Natural killer cell (primary cell): ENCODE measurements at regions not wholly inside any gene's neighbourhood (a gene's known extent, or its start where the extent isn't known, plus 50 kb on each side); places are given as distances from the start of the nearest gene placed in this dataset.

Experiments
- ATAC-seq, 3 donors: fragments of 150-1000 bp in 2 of 3; fragments of 200-7000 bp in 1 of 3; cut with Tn5 transposase; 1 replicate in 1 of 3; 2 replicates in 2 of 3; pipeline ENCODE4 v1.10.0; 2021; ENCODE audit warnings: mild to moderate bottlenecking in 2 of 3, moderate library complexity in 2 of 3
- DNase-seq, 2 donors: peaks; one replicate each; pipeline versions ENCODE4 v3.0.0 to v3.0.0-alpha.2; 2013 to 2021; ENCODE audit warnings: mixed read lengths in 1 of 2
- H3K27ac ChIP-seq: one replicate; pipeline ENCODE4 v1.5.1; 2013; ENCODE audit warnings: mild to moderate bottlenecking, low read length
- H3K27me3 ChIP-seq: one replicate; pipeline ENCODE4 v1.6.1; 2013; ENCODE audit warnings: low read length; ENCODE audit not compliant: control insufficient read depth, insufficient read depth
- H3K36me3 ChIP-seq: one replicate; pipeline ENCODE4 v1.6.1; 2013; ENCODE audit warnings: low read length; ENCODE audit not compliant: control insufficient read depth, insufficient read depth
- H3K4me1 ChIP-seq: one replicate; pipeline ENCODE4 v1.6.1; 2013; ENCODE audit warnings: low read length; ENCODE audit not compliant: control insufficient read depth, insufficient read depth
- H3K4me3 ChIP-seq: one replicate; pipeline ENCODE4 v1.5.1; 2013; ENCODE audit warnings: low read length
- H3K9me3 ChIP-seq: one replicate; pipeline ENCODE4 v1.6.1; 2013; ENCODE audit warnings: low read length; ENCODE audit not compliant: control insufficient read depth, insufficient read depth
- H3K27ac Mint-ChIP-seq, 2 donors: one replicate each; pipeline ENCODE4 v1.8.0; 2022; ENCODE audit warnings: mild to moderate bottlenecking in 2 of 2, mixed read lengths in 2 of 2, moderate library complexity in 1 of 2
- H3K27me3 Mint-ChIP-seq, 2 donors: one replicate each; pipeline ENCODE4 v1.8.0; 2022; ENCODE audit warnings: low read depth in 2 of 2, mixed read lengths in 2 of 2
- H3K36me3 Mint-ChIP-seq: one replicate; pipeline ENCODE4 v1.8.0; 2022; ENCODE audit warnings: mixed read lengths
- H3K4me1 Mint-ChIP-seq, 2 donors: one replicate each; pipeline ENCODE4 v1.8.0; 2022; ENCODE audit warnings: mixed read lengths in 2 of 2
- H3K4me3 Mint-ChIP-seq: one replicate; pipeline ENCODE4 v1.8.0; 2022; ENCODE audit warnings: mild to moderate bottlenecking, moderate library complexity, mixed read lengths
- H3K9me3 Mint-ChIP-seq, 2 donors: one replicate each; pipeline ENCODE4 v1.8.0; 2022; ENCODE audit warnings: mixed read lengths in 2 of 2
- CTCF ChIP-seq: fragments of 200-600 bp; IDR thresholded peaks from one replicate; pipeline ENCODE4 v1.8.0; 2022; ENCODE audit warnings: antibody characterized with exemption
- WGBS: methylation state at CpG from one replicate; pipeline ENCODE4 v1.1.7; 2013; ENCODE audit warnings: missing lambda C conversion rate; ENCODE audit not compliant: insufficient coverage; 5-methylcytosine and 5-hydroxymethylcytosine counted together
- intact Hi-C: fragments of 100-400 bp; cut with micrococcal nuclease; formaldehyde crosslinking; loops from one replicate; pipeline ENCODE4 v1.14.2; 2022

- no peak for TF ChIP-seq CTCF
- H3K36me3 Mint-ChIP-seq: no peaks in the 10 kb centered on the region
- no peak overlapping the region for H3K27ac ChIP-seq
Observed at GRCh38 chr3:193851941-193852674, 259.1 kb downstream of the OPA1 start.

GRCh38 chr3:193852901-193853300 is 259.9 kb downstream of the OPA1 start:
- Mint-ChIP-seq H3K4me1 (no peaks in the 10 kb centered on the region), H3K27ac (no peak overlapping the region), H3K36me3 (no peaks in the 10 kb centered on the region), H3K9me3 (no peaks in the 10 kb centered on the region), H3K27me3 (no peaks in the 10 kb centered on the region), H3K4me3 (no peak overlapping the region)
- no peak for TF ChIP-seq CTCF
- Histone ChIP-seq H3K4me1 (no peaks in the 10 kb centered on the region), H3K9me3 (no peaks in the 10 kb centered on the region), H3K4me3 (no peak overlapping the region), H3K27me3 (no peaks in the 10 kb centered on the region), H3K27ac (no peak overlapping the region), H3K36me3 (no peaks in the 10 kb centered on the region)
- intact Hi-C loops: no loop called here
- ATAC-seq (no peak), DNase-seq (no peak)
- WGBS: no CpG with 5 or more reads among the region's 1 CpG

More at GRCh38 chr3:193851941-193852674, 259.1 kb downstream of the OPA1 start:
- no peaks in the 10 kb centered on the region for H3K9me3 ChIP-seq
- 92% methylated on average over 13 of the region's 13 CpGs for WGBS
- intact Hi-C loops: no loop called here
- H3K4me3 ChIP-seq: no peak overlapping the region
- ATAC-seq (no peak), DNase-seq (no peak)
- no peaks in the 10 kb centered on the region for H3K27me3 ChIP-seq
- Mint-ChIP-seq H3K27me3 (no peaks in the 10 kb centered on the region), H3K9me3 (no peaks in the 10 kb centered on the region), H3K4me3 (no peak overlapping the region), H3K4me1 (no peaks in the 10 kb centered on the region), H3K27ac (no peak overlapping the region)
- H3K36me3 ChIP-seq: no peaks in the 10 kb centered on the region
- no peaks in the 10 kb centered on the region for H3K4me1 ChIP-seq

- Mint-ChIP-seq H3K27ac (no peak overlapping the region), H3K27me3 (no peaks in the 10 kb centered on the region), H3K4me1 (no peaks in the 10 kb centered on the region), H3K9me3 (no peaks in the 10 kb centered on the region), H3K36me3 (no peaks in the 10 kb centered on the region), H3K4me3 (no peak overlapping the region)
- Histone ChIP-seq H3K4me3 (no peak overlapping the region), H3K27ac (no peak overlapping the region), H3K27me3 (no peaks in the 10 kb centered on the region), H3K9me3 (no peaks in the 10 kb centered on the region), H3K4me1 (no peaks in the 10 kb centered on the region), H3K36me3 (no peaks in the 10 kb centered on the region)
- no CpG with 5 or more reads among the region's 3 CpGs for WGBS
- no peak for ATAC-seq
- TF ChIP-seq CTCF: no peak
- no peak for DNase-seq
- intact Hi-C loops: no loop called here
Observed at GRCh38 chr3:193853511-193854219, 260.7 kb downstream of the OPA1 start.
